Ovary (tissue), 7 donors: ENCODE measurements at regions not wholly inside any gene's neighbourhood (a gene's known extent, or its start where the extent isn't known, plus 50 kb on each side); places are given as distances from the start of the nearest gene placed in this dataset.

Experiments used
- DNase-seq, 5 donors: peaks; one replicate each; pipeline ENCODE4 v3.0.0-alpha.2; 2019 to 2020
- H3K27ac ChIP-seq, 2 donors: fragments of 200-600 bp; one replicate each; pipeline versions ENCODE4 v1.5.1 to v1.8.0; 2019 to 2022
- H3K27me3 ChIP-seq: fragments of 200-600 bp; one replicate; pipeline ENCODE4 v1.8.0; 2022
- H3K36me3 ChIP-seq: fragments of 200-600 bp; sonication (generic); one replicate; pipeline ENCODE4 v1.5.1; 2019
- H3K4me1 ChIP-seq: one replicate; pipeline ENCODE4 v1.8.1; 2013; ENCODE audit warnings: mild to moderate bottlenecking, moderate library complexity; ENCODE audit not compliant: insufficient read depth
- H3K4me3 ChIP-seq: fragments of 200-600 bp; sonication (generic); one replicate; pipeline ENCODE4 v1.5.1; 2017
- H3K9me3 ChIP-seq, 2 donors: fragments of 200-600 bp in 1 of 2; sonication (generic) in 1 of 2; one replicate each; pipeline versions ENCODE4 v1.5.1 to v1.8.1; 2013 to 2019; ENCODE audit warnings: mild to moderate bottlenecking in 1 of 2, moderate library complexity in 1 of 2
- CTCF ChIP-seq, 3 donors: fragments of 450-650 bp in 2 of 3; fragments of 200-600 bp in 1 of 3; IDR thresholded peaks; one replicate each; pipeline versions ENCODE4 v1.5.1 to v1.8.0; 2016 to 2022; ENCODE audit warnings: antibody characterized with exemption in 3 of 3, mild to moderate bottlenecking in 1 of 3
- EP300 ChIP-seq: sonication (generic); formaldehyde crosslinking; IDR thresholded peaks from one replicate; pipeline ENCODE4 v1.6.1; 2017; ENCODE audit warnings: antibody characterized with exemption
- POLR2A ChIP-seq: fragments of 450-650 bp; IDR thresholded peaks from one replicate; pipeline ENCODE4 v1.6.1; 2017; ENCODE audit warnings: antibody characterized with exemption, mild to moderate bottlenecking, moderate library complexity
- WGBS, 3 donors: extraction: QIAGEN DNeasy Blood & Tissue Kit in 1 of 3; methylation state at CpG; one replicate each; pipeline versions ENCODE4 v1.1.5 to v1.1.7; 2013 to 2017; 5-methylcytosine and 5-hydroxymethylcytosine counted together
- intact Hi-C, 4 donors: fragments of 100-400 bp; cut with DNase I; formaldehyde crosslinking; loops; one replicate each; pipeline versions ENCODE4 v1.11.0 to v1.15.1; 2022 to 2023
- donor health status: DM: no; HTN: no; CAD: no; lungs with moderate emphysema.
- donor health status: DM: no; HTN: no; CAD: no.
- donor health status: Bipolar disorder and iron deficiency.
- donor health status: DM: no; HTN: no; CAD: no.
- donor health status: DM: yes; HTN: yes; CAD: no.

GRCh38 chr15:93646193-93646592 lies 557.2 kb upstream of the RGMA start:
- no peak overlapping the region for H3K4me3 ChIP-seq
- intact Hi-C loops, result no loop called here
- H3K4me1 ChIP-seq, result no peaks in the 10 kb centered on the region
- TF ChIP-seq EP300 (no peak), CTCF (IDR thresholded peaks at IDR 0.05) (no peak), POLR2A (no peak)
- H3K27ac ChIP-seq, result no peak overlapping the region
- no peaks in the 10 kb centered on the region for H3K9me3 ChIP-seq
- WGBS, 3 donors, result 27 to 42% (median 28%) methylated on average over 2 of the region's 2 CpGs
- DNase-seq, result no peak
- no peaks in the 10 kb centered on the region for H3K27me3 ChIP-seq
- H3K36me3 ChIP-seq, result no peaks in the 10 kb centered on the region

- no peaks in the 10 kb centered on the region for H3K9me3 ChIP-seq
- H3K27ac ChIP-seq, result no peak overlapping the region
- H3K4me3 ChIP-seq, result no peak overlapping the region
- no peaks in the 10 kb centered on the region for H3K27me3 ChIP-seq
- H3K36me3 ChIP-seq, result no peaks in the 10 kb centered on the region
- 91 to 96% (median 91%) methylated on average over 6 of the region's 6 CpGs for WGBS, 3 donors
- no peaks in the 10 kb centered on the region for H3K4me1 ChIP-seq
- no peak for TF ChIP-seq CTCF (IDR thresholded peaks at IDR 0.05)
- intact Hi-C loops, result no loop called here
- DNase-seq, result no peak
These were observed 556.6 kb upstream of the RGMA start for GRCh38 chr15:93645594-93645993.

- Histone ChIP-seq H3K4me1 (no peaks in the 10 kb centered on the region), H3K9me3 (no peaks in the 10 kb centered on the region), H3K27ac (no peak overlapping the region), H3K27me3 (no peaks in the 10 kb centered on the region), H3K36me3 (no peaks in the 10 kb centered on the region), H3K4me3 (no peak overlapping the region)
- no peak for DNase-seq
- intact Hi-C loops, result no loop called here
- TF ChIP-seq POLR2A, result no peak
These were observed 555.6 kb upstream of the RGMA start for GRCh38 chr15:93644595-93644994.

GRCh38 chr15:93640411-93640962 lies 551.5 kb upstream of the RGMA start:
- no peak overlapping the region for H3K4me3 ChIP-seq
- H3K27me3 ChIP-seq, result no peaks in the 10 kb centered on the region
- H3K4me1 ChIP-seq, result no peaks in the 10 kb centered on the region
- no peak overlapping the region for H3K27ac ChIP-seq
- no peaks in the 10 kb centered on the region for H3K36me3 ChIP-seq
- intact Hi-C loops, result no loop called here
- TF ChIP-seq CTCF (IDR thresholded peaks at IDR 0.05), result no peak
- TF ChIP-seq EP300, result no peak
- TF ChIP-seq POLR2A, result no peak
- no peak for DNase-seq
- H3K9me3 ChIP-seq, result no peaks in the 10 kb centered on the region
- 84 to 88% (median 84%) methylated on average over 4 of the region's 4 CpGs for WGBS, 3 donors

- 84 to 91% (median 90%) methylated on average over 9 of the region's 9 CpGs for WGBS, 3 donors
- Histone ChIP-seq H3K9me3 (no peaks in the 10 kb centered on the region), H3K36me3 (no peaks in the 10 kb centered on the region), H3K27me3 (no peaks in the 10 kb centered on the region), H3K27ac (no peak overlapping the region), H3K4me1 (no peaks in the 10 kb centered on the region), H3K4me3 (no peak overlapping the region)
- TF ChIP-seq CTCF (IDR thresholded peaks at IDR 0.05) (no peak), POLR2A (no peak), EP300 (no peak)
- no peak for DNase-seq
- intact Hi-C loops, result loop anchor here in 1 of 4 donors (5.0 kb wide), 1 partner anchor 840 kb away; no protein-coding TSS in a partner anchor
These were observed 543.1 kb upstream of the RGMA start for GRCh38 chr15:93631958-93632618.
